Midbrain (tissue), 1 donor: ENCODE measurements at regions not wholly inside any gene's neighbourhood (a gene's known extent, or its start where the extent isn't known, plus 50 kb on each side); places are given as distances from the start of the nearest gene placed in this dataset.

Source experiments
- DNase-seq: peaks from one replicate; lab custom pipeline; 2025; lab: John Stamatoyannopoulos, UW

- DNase-seq: peak; percentile 26
These were observed 61.0 kb downstream of the GTPBP8 start for GRCh38 chr3:113051787-113052186.

- DNase-seq: no peak
These were observed 62.4 kb downstream of the GTPBP8 start for GRCh38 chr3:113053169-113053568.

- DNase-seq: no peak
These were observed 63.8 kb downstream of the GTPBP8 start for GRCh38 chr3:113054552-113054951.

- no peak for DNase-seq
These were observed 64.4 kb downstream of the GTPBP8 start for GRCh38 chr3:113055201-113055600.

GRCh38 chr3:113055961-113056360 lies 65.2 kb downstream of the GTPBP8 start:
- no peak for DNase-seq

GRCh38 chr3:113057117-113057516 lies 66.3 kb downstream of the GTPBP8 start:
- no peak for DNase-seq

- no peak for DNase-seq
These were observed 67.4 kb downstream of the GTPBP8 start for GRCh38 chr3:113058188-113058587.

GRCh38 chr3:113062705-113063104 lies 71.9 kb downstream of the GTPBP8 start:
- no peak for DNase-seq

- no peak for DNase-seq
These were observed 72.5 kb downstream of the GTPBP8 start for GRCh38 chr3:113063126-113063894.

- DNase-seq: no peak
These were observed 73.4 kb downstream of the GTPBP8 start for GRCh38 chr3:113064183-113064582.

GRCh38 chr3:113065336-113065735 lies 74.6 kb downstream of the GTPBP8 start:
- DNase-seq: no peak

GRCh38 chr3:113070072-113070640 lies 79.4 kb downstream of the GTPBP8 start:
- no peak for DNase-seq

- no peak for DNase-seq
These were observed 79.9 kb downstream of the GTPBP8 start for GRCh38 chr3:113070681-113071113.

GRCh38 chr3:113075588-113075987 lies 84.8 kb downstream of the GTPBP8 start:
- no peak for DNase-seq

- peak; percentile 43 for DNase-seq
These were observed 88.6 kb downstream of the GTPBP8 start for GRCh38 chr3:113079218-113079961.

GRCh38 chr3:113084777-113085176 lies 94.0 kb downstream of the GTPBP8 start:
- no peak for DNase-seq

GRCh38 chr3:113086560-113087461 lies 96.0 kb downstream of the GTPBP8 start:
- no peak for DNase-seq

- no peak for DNase-seq
These were observed 97.8 kb downstream of the GTPBP8 start for GRCh38 chr3:113088616-113089015.

GRCh38 chr3:113091417-113091816 lies 100.6 kb downstream of the GTPBP8 start:
- no peak for DNase-seq

- no peak for DNase-seq
These were observed 102.0 kb downstream of the GTPBP8 start for GRCh38 chr3:113092746-113093145.

- no peak for DNase-seq
These were observed 103.8 kb downstream of the GTPBP8 start for GRCh38 chr3:113094337-113095221.
